Mammary epithelial cell (primary cell): ENCODE measurements at regions not wholly inside any gene's neighbourhood (a gene's known extent, or its start where the extent isn't known, plus 50 kb on each side); places are given as distances from the start of the nearest gene placed in this dataset.

Experiments used
- EZH2 ChIP-seq: IDR thresholded peaks from 2 replicates; pipeline ENCODE4 v1.6.1; 2012; ENCODE audit warnings: low read length, inconsistent platforms, borderline replicate concordance
- TF ChIP-seq, protein P1 (sequence below), 2 donors: IDR thresholded peaks in 1 of 2; conservative IDR thresholded peaks in 1 of 2; 2 replicates each; pipeline ENCODE4 v1.5.1; 2011 to 2012; ENCODE audit warnings: inconsistent platforms in 2 of 2, low read length in 2 of 2, mild to moderate bottlenecking in 2 of 2, control low read depth in 1 of 2, low read depth in 1 of 2; ENCODE audit not compliant: insufficient read depth in 1 of 2; ENCODE audit errors: extremely low read depth in 1 of 2

DNA sequence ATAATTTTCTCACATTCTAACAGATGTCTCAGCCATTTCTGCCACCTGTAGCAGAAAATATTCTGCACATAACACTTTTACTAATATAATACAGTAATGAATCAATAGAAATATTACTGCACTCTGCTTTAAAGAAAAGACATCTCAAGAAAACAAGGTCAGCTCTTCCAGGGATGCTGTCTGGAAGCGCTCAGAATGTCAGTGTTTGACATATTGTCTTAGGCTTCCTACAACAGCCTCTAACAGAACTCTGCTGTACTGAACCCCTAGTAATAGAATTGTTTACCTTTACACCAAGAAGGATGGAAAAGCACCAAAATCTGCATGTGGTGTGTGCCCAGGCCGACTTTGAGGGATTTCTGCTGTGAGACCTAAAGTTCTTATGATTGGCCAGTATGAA lies 61.9 kb upstream of the FSTL1 start:
- TF ChIP-seq, protein P1, sequence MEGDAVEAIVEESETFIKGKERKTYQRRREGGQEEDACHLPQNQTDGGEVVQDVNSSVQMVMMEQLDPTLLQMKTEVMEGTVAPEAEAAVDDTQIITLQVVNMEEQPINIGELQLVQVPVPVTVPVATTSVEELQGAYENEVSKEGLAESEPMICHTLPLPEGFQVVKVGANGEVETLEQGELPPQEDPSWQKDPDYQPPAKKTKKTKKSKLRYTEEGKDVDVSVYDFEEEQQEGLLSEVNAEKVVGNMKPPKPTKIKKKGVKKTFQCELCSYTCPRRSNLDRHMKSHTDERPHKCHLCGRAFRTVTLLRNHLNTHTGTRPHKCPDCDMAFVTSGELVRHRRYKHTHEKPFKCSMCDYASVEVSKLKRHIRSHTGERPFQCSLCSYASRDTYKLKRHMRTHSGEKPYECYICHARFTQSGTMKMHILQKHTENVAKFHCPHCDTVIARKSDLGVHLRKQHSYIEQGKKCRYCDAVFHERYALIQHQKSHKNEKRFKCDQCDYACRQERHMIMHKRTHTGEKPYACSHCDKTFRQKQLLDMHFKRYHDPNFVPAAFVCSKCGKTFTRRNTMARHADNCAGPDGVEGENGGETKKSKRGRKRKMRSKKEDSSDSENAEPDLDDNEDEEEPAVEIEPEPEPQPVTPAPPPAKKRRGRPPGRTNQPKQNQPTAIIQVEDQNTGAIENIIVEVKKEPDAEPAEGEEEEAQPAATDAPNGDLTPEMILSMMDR (conservative IDR thresholded peaks at IDR 0.05 in 1 of 2, IDR thresholded peaks at IDR 0.05 in 1 of 2; ENCODE audit: extremely low read depth in 1 of 2, insufficient read depth in 1 of 2, low read depth in 1 of 2, low read length in 2 of 2): no peak
- no peak for TF ChIP-seq EZH2
